ENCODE measurements at regions not wholly inside any gene's neighbourhood (a gene's known extent, or its start where the extent isn't known, plus 50 kb on each side); places are given as distances from the start of the nearest gene placed in this dataset.

DNA sequence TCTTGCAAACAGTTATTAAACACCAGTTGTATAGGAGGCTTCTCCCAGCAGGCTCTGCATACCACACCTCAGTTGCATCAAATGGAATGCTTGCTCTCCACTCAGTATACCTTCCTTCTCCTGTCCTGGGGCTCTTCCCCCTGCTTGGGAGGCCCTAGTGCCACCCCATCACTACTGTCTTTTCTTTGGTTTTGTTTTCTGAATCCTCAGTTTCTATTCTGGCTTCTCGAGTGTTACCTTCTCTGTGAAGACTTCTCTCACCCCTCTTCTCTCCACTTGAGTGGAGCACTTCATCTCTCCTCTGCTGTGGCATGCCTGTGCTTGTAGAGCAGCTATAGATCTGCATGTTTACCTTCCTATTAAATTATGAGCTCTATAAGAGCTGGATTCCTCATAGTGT lies 75.7 kb upstream of the TPRG1 start:
- no peak for DNase-seq
- 93% methylated on average over 1 of the region's 1 CpG; no CpG with 5 or more reads in 1 of the 2 experiments for WGBS, 2 experiments (ENCODE audit: insufficient coverage in 1 of 2, insufficient read length in 1 of 2)
- Histone ChIP-seq H3K36me3 (ENCODE audit: control insufficient read depth, insufficient read depth, low read length) (no peaks in the 10 kb centered on the region), H3K9ac (ENCODE audit: extremely low read depth, low read length, poor library complexity, severe bottlenecking) (no peak overlapping the region), H3K27ac (ENCODE audit: low read depth, low read length) (no peak overlapping the region), H3K27me3 (ENCODE audit: control insufficient read depth, insufficient read depth, low read length, poor library complexity, severe bottlenecking) (no peaks in the 10 kb centered on the region), H3K4me3 (ENCODE audit: low read length) (no peak overlapping the region), H3K4me1 (ENCODE audit: control insufficient read depth, insufficient read depth, low read length) (no peaks in the 10 kb centered on the region), H3K9me3 (ENCODE audit: control insufficient read depth, low read length) (no peaks in the 10 kb centered on the region)
- H3K27me3 Mint-ChIP-seq (ENCODE audit: insufficient read depth): no peaks in the 10 kb centered on the region
- TF ChIP-seq, protein P1, sequence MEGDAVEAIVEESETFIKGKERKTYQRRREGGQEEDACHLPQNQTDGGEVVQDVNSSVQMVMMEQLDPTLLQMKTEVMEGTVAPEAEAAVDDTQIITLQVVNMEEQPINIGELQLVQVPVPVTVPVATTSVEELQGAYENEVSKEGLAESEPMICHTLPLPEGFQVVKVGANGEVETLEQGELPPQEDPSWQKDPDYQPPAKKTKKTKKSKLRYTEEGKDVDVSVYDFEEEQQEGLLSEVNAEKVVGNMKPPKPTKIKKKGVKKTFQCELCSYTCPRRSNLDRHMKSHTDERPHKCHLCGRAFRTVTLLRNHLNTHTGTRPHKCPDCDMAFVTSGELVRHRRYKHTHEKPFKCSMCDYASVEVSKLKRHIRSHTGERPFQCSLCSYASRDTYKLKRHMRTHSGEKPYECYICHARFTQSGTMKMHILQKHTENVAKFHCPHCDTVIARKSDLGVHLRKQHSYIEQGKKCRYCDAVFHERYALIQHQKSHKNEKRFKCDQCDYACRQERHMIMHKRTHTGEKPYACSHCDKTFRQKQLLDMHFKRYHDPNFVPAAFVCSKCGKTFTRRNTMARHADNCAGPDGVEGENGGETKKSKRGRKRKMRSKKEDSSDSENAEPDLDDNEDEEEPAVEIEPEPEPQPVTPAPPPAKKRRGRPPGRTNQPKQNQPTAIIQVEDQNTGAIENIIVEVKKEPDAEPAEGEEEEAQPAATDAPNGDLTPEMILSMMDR (conservative IDR thresholded peaks at IDR 0.05): no peak
- H3K27ac Mint-ChIP-seq: no peak overlapping the region
- H3K4me3 Mint-ChIP-seq: no peak overlapping the region
- no peaks in the 10 kb centered on the region for H3K4me1 Mint-ChIP-seq
- no peaks in the 10 kb centered on the region for H3K9me3 Mint-ChIP-seq
- H3K36me3 Mint-ChIP-seq (ENCODE audit: low read depth): no peaks in the 10 kb centered on the region

DNA sequence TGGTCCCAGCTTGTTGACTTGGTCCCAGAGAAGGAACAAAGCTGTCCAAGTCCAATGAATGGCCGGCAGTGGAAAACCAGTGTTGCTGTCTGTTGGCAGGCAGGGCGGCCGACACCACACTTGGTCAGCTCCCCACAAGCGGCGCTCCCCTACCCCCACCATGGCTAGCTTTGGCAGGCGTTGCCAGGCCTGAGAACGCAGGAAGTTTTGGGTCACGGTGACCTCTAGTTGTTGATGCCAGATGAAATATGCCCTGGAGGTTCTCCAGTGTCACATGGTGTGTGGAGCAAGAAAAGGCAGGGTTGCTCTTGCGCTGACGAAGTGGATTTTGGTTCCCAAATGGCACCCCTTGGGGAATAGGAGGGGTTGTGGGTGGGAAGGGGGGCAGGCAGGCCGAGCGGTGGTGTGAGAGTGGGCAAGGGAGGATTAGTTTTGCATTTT lies 72.7 kb upstream of the TPRG1 start:
- Histone ChIP-seq H3K9ac (ENCODE audit: extremely low read depth, low read length, poor library complexity, severe bottlenecking) (no peak overlapping the region), H3K36me3 (ENCODE audit: control insufficient read depth, insufficient read depth, low read length) (no peaks in the 10 kb centered on the region), H3K27me3 (ENCODE audit: control insufficient read depth, insufficient read depth, low read length, poor library complexity, severe bottlenecking) (no peaks in the 10 kb centered on the region), H3K4me1 (ENCODE audit: control insufficient read depth, insufficient read depth, low read length) (no peaks in the 10 kb centered on the region), H3K27ac (ENCODE audit: low read depth, low read length) (no peak overlapping the region), H3K9me3 (ENCODE audit: control insufficient read depth, low read length) (no peaks in the 10 kb centered on the region), H3K4me3 (ENCODE audit: low read length) (no peak overlapping the region)
- H3K36me3 Mint-ChIP-seq (ENCODE audit: low read depth): no peaks in the 10 kb centered on the region
- no peak overlapping the region for H3K4me3 Mint-ChIP-seq
- H3K27ac Mint-ChIP-seq: no peak overlapping the region
- no peaks in the 10 kb centered on the region for H3K4me1 Mint-ChIP-seq
- DNase-seq: no peak
- H3K27me3 Mint-ChIP-seq (ENCODE audit: insufficient read depth): no peaks in the 10 kb centered on the region
- H3K9me3 Mint-ChIP-seq: no peaks in the 10 kb centered on the region
- TF ChIP-seq, protein P1 (conservative IDR thresholded peaks at IDR 0.05): no peak
- WGBS, 2 experiments (ENCODE audit: insufficient coverage in 1 of 2, insufficient read length in 1 of 2): 92% methylated on average over 4 to 12 of the region's 12 CpGs

DNA sequence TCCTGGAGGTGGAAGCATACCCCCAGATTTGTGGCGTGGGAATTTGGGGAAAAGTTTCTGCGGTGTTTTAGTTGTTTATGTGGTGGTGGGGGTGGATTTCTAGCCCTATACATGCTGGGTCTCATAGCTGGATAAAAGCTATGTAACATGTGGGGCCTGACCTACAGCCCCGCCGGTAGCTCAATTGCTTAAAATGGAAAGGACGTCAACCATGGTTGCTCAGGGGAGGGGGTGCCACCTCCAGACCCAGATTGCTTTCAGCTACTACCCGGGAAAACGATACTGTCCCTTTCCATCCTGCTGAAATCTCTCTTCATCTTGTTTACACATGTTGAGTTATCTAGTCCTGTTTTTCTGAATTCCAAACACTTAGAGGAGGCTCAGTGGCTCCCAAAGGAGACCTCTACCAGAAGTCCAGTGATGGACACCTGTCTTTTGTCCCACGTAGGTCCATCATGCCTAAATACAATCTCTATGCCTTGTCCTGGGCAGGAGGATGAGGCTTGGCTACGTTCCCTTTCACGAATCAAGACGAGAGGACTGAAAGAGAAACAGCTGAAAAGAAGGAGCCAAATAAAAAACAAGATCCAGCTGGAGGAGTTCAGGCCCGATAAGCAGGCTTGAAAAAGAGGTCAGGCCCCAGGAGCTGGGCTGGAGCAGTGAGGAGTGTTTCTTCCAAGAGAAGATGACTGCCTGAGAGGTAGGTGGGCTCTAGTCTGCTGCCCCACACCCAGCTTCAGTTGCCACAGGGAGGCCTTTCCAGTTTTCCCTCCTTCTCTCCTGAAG lies 72.1 kb upstream of the TPRG1 start:
- Histone ChIP-seq H3K9ac (ENCODE audit: extremely low read depth, low read length, poor library complexity, severe bottlenecking) (no peak overlapping the region), H3K4me3 (ENCODE audit: low read length) (no peak overlapping the region), H3K36me3 (ENCODE audit: control insufficient read depth, insufficient read depth, low read length) (no peaks in the 10 kb centered on the region), H3K9me3 (ENCODE audit: control insufficient read depth, low read length) (no peaks in the 10 kb centered on the region), H3K27ac (ENCODE audit: low read depth, low read length) (no peak overlapping the region), H3K27me3 (ENCODE audit: control insufficient read depth, insufficient read depth, low read length, poor library complexity, severe bottlenecking) (no peaks in the 10 kb centered on the region), H3K4me1 (ENCODE audit: control insufficient read depth, insufficient read depth, low read length) (no peaks in the 10 kb centered on the region)
- no peak overlapping the region for H3K27ac Mint-ChIP-seq
- no peaks in the 10 kb centered on the region for H3K9me3 Mint-ChIP-seq
- no peaks in the 10 kb centered on the region for H3K27me3 Mint-ChIP-seq (ENCODE audit: insufficient read depth)
- TF ChIP-seq, protein P1 (conservative IDR thresholded peaks at IDR 0.05): no peak
- no peak for DNase-seq
- WGBS, 2 experiments (ENCODE audit: insufficient coverage in 1 of 2, insufficient read length in 1 of 2): 92 to 93% methylated on average over 6 to 12 of the region's 12 CpGs
- H3K4me3 Mint-ChIP-seq: no peak overlapping the region
- H3K36me3 Mint-ChIP-seq (ENCODE audit: low read depth): no peaks in the 10 kb centered on the region
- H3K4me1 Mint-ChIP-seq: no peaks in the 10 kb centered on the region

Measured in endodermal cell (in vitro differentiated cells).